GM19351 (cell line): ENCODE measurements at regions not wholly inside any gene's neighbourhood (a gene's known extent, or its start where the extent isn't known, plus 50 kb on each side); places are given as distances from the start of the nearest gene placed in this dataset.

Experiments
- ATAC-seq: cut with Tn5 transposase; IDR thresholded peaks from one replicate; pipeline ENCODE4 v1.9.1; 2021; ENCODE audit warnings: mild to moderate bottlenecking, moderate library complexity; ENCODE audit not compliant: unreplicated experiment

- no peak for ATAC-seq
Measured at GRCh38 chr6:113565306-113565705, 291.8 kb upstream of the MARCKS start.

- no peak for ATAC-seq
Measured at GRCh38 chr6:113570161-113570560, 287.0 kb upstream of the MARCKS start.

GRCh38 chr6:113570641-113571040, 286.5 kb upstream of the MARCKS start:
- ATAC-seq = no peak

GRCh38 chr6:113574147-113574546, 283.0 kb upstream of the MARCKS start:
- ATAC-seq = no peak

- ATAC-seq = no peak
Measured at GRCh38 chr6:113576310-113576709, 280.8 kb upstream of the MARCKS start.

GRCh38 chr6:113578691-113579090, 278.5 kb upstream of the MARCKS start:
- ATAC-seq = no peak

- ATAC-seq = no peak
Measured at GRCh38 chr6:113584767-113585166, 272.4 kb upstream of the MARCKS start.

- no peak for ATAC-seq
Measured at GRCh38 chr6:113585246-113585645, 271.9 kb upstream of the MARCKS start.

- no peak for ATAC-seq
Measured at GRCh38 chr6:113586413-113587077, 270.6 kb upstream of the MARCKS start.

- no peak for ATAC-seq
Measured at GRCh38 chr6:113587078-113587699, 270.0 kb upstream of the MARCKS start.

GRCh38 chr6:113588646-113589045, 268.5 kb upstream of the MARCKS start:
- no peak for ATAC-seq

GRCh38 chr6:113591896-113592827, 265.0 kb upstream of the MARCKS start:
- peak; percentile 82 for ATAC-seq

GRCh38 chr6:113594726-113595125, 262.4 kb upstream of the MARCKS start:
- no peak for ATAC-seq

- no peak for ATAC-seq
Measured at GRCh38 chr6:113595911-113596376, 261.2 kb upstream of the MARCKS start.

GRCh38 chr6:113596387-113597230, 260.5 kb upstream of the MARCKS start:
- ATAC-seq = no peak

GRCh38 chr6:113597231-113597583, 259.9 kb upstream of the MARCKS start:
- ATAC-seq = no peak

GRCh38 chr6:113598786-113599185, 258.4 kb upstream of the MARCKS start:
- ATAC-seq = no peak

GRCh38 chr6:113599444-113599843, 257.7 kb upstream of the MARCKS start:
- ATAC-seq = no peak

- peak; percentile 51 for ATAC-seq
Measured at GRCh38 chr6:113600551-113601339, 256.4 kb upstream of the MARCKS start.
